Spinal cord (tissue), 9 donors: ENCODE measurements at regions not wholly inside any gene's neighbourhood (a gene's known extent, or its start where the extent isn't known, plus 50 kb on each side); places are given as distances from the start of the nearest gene placed in this dataset.

Experiments used
- DNase-seq, 6 donors: peaks; one replicate each; pipeline versions ENCODE4 v3.0.0 to v3.0.0-alpha.2; 2013 to 2015; ENCODE audit warnings: low spot score in 6 of 6, low read depth in 4 of 6
- H3K27ac ChIP-seq: one replicate; pipeline ENCODE4 v1.5.1; 2013; ENCODE audit warnings: low read depth, low read length, control low read depth
- H3K27me3 ChIP-seq: one replicate; pipeline ENCODE4 v1.6.1; 2013; ENCODE audit warnings: low read length; ENCODE audit not compliant: control insufficient read depth, insufficient read depth
- H3K36me3 ChIP-seq: one replicate; pipeline ENCODE4 v1.6.1; 2013; ENCODE audit warnings: low read length; ENCODE audit not compliant: control insufficient read depth, insufficient read depth
- H3K4me1 ChIP-seq: one replicate; pipeline ENCODE4 v1.6.1; 2013; ENCODE audit warnings: low read length; ENCODE audit not compliant: control insufficient read depth, insufficient read depth
- H3K4me3 ChIP-seq: one replicate; pipeline ENCODE4 v1.5.1; 2013; ENCODE audit warnings: low read depth, low read length, control low read depth
- H3K9me3 ChIP-seq: one replicate; pipeline ENCODE4 v1.6.1; 2013; ENCODE audit warnings: low read length; ENCODE audit not compliant: control insufficient read depth, insufficient read depth
- WGBS: methylation state at CpG from one replicate; pipeline ENCODE4 v1.1.5; 2013; ENCODE audit warnings: missing lambda C conversion rate; ENCODE audit not compliant: insufficient coverage; 5-methylcytosine and 5-hydroxymethylcytosine counted together
- donor health status: healthy.

DNA sequence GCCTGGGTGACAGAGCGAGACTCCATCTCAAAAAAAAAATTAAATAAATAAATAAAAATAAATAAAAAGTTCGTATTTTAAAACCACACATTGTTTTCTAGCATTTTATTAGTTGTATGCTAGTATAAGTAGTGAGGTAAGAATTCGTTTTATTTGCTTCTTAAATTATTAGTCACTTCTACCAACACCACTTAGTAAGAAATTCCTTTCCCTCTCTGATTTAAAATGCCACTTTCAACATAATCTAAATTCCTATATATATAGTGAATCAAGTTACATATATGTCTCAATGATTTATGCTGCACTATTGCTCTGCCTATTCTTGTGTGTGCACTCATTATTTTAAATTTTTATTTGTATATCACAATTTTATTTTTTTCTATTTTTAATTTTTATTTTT is 72.1 kb downstream of the MAGEC1 start:
- H3K4me3 ChIP-seq: no peak overlapping the region
- H3K9me3 ChIP-seq: no peaks in the 10 kb centered on the region
- DNase-seq: no peak
- H3K27me3 ChIP-seq: no peaks in the 10 kb centered on the region
- no peak overlapping the region for H3K27ac ChIP-seq
- no peaks in the 10 kb centered on the region for H3K36me3 ChIP-seq
- no peaks in the 10 kb centered on the region for H3K4me1 ChIP-seq
- whole genome bisulfite sequencing: no CpG with 5 or more reads among the region's 3 CpGs

GRCh38 chrX:141969706-141970105 is 66.0 kb downstream of the MAGEC1 start:
- no peaks in the 10 kb centered on the region for H3K4me1 ChIP-seq
- DNase-seq: no peak
- H3K4me3 ChIP-seq: no peak overlapping the region
- H3K9me3 ChIP-seq: no peaks in the 10 kb centered on the region
- no peak overlapping the region for H3K27ac ChIP-seq
- no peaks in the 10 kb centered on the region for H3K36me3 ChIP-seq
- H3K27me3 ChIP-seq: no peaks in the 10 kb centered on the region

DNA sequence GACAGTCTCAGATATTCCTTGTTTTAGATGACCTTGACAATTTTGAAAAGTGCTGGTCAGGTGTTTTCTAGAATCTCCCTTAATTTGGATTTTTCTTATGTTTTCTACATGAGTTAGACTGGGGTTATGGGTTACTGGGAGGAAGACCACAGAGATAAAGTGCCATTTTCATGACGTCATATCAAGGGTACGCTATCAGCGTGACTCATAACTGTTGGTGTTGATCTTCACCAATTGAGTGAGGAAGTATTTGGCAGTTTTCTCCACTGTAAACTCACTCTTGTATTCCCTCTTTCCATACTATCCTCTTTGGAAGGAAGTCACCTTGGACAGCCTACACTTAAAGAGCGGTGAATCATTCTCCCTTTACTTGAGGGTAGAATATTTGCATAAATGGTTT is 56.9 kb downstream of the MAGEC1 start:
- H3K4me3 ChIP-seq: no peak overlapping the region
- H3K27me3 ChIP-seq: no peaks in the 10 kb centered on the region
- no peaks in the 10 kb centered on the region for H3K36me3 ChIP-seq
- DNase-seq: no peak
- WGBS: no CpG with 5 or more reads among the region's 4 CpGs
- no peaks in the 10 kb centered on the region for H3K9me3 ChIP-seq
- no peaks in the 10 kb centered on the region for H3K4me1 ChIP-seq
- no peak overlapping the region for H3K27ac ChIP-seq
